HG03064 (cell line): ENCODE measurements at regions not wholly inside any gene's neighbourhood (a gene's known extent, or its start where the extent isn't known, plus 50 kb on each side); places are given as distances from the start of the nearest gene placed in this dataset.
"Not testable (repeated sequence)": the region's sequence is repeated elsewhere in the genome, so short reads cannot be mapped to it uniquely, and the experiment has no call there.

Experiments used
- ATAC-seq: cut with Tn5 transposase; IDR thresholded peaks from one replicate; pipeline ENCODE4 v1.9.1; 2021; ENCODE audit warnings: low read depth; ENCODE audit not compliant: unreplicated experiment

- ATAC-seq, result no peak
These were observed 206.8 kb upstream of the TPRG1 start for GRCh38 chr3:188964957-188965356.

DNA sequence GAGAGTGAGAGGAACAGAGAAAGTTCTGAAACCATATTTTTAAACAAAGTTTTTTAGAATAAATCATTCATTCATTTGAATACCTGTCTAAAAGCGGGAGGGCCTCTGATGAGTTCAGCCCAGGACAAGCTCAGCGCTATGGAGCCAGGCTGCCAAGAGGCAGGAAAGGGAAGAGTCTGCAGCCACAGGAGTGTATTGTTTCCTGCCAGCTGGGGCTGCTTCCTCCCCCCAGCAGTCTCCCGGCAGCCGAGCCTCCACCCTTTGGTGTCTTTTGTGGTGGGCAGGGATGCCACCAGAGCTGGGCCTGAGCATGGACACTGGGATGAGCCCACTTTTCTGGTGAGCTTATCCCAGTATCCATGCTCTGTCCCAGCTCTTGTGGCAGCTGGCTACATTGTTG is 199.5 kb upstream of the TPRG1 start:
- no peak for ATAC-seq

DNA sequence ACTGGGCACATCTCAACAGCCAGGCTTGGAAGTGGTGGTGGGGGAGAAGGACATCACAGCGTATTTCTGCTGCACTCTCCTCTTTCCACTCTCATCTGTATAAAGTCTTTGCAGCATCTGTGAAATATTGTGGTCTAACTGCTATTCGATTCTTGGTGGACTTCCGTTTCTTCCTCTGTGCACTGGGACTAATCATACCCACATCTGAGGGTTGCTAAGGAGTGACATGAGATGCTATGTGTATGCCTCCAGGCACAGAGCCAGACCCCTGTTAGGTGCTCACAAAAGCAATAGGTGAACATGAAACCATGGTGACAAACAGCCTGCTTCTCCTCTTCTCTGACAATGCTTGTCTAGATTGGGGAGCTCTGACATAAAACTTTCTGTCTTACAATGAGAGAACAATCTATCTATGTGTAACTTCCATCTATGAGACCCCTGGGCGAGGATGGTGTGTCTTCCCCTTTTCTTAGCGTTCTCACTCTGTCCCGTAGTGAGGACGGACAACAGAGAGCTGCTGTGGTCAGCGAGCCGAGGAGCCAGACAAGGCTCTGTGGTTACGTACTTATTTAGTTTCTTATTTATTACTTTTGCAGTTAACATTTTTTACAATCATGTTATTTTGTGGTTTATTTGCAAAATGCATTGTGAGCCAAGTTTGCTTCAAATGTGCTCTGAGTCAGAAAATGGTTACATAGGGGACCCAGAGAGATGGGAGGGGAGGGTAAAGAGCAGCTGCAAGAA is 196.7 kb upstream of the TPRG1 start:
- no peak for ATAC-seq

DNA sequence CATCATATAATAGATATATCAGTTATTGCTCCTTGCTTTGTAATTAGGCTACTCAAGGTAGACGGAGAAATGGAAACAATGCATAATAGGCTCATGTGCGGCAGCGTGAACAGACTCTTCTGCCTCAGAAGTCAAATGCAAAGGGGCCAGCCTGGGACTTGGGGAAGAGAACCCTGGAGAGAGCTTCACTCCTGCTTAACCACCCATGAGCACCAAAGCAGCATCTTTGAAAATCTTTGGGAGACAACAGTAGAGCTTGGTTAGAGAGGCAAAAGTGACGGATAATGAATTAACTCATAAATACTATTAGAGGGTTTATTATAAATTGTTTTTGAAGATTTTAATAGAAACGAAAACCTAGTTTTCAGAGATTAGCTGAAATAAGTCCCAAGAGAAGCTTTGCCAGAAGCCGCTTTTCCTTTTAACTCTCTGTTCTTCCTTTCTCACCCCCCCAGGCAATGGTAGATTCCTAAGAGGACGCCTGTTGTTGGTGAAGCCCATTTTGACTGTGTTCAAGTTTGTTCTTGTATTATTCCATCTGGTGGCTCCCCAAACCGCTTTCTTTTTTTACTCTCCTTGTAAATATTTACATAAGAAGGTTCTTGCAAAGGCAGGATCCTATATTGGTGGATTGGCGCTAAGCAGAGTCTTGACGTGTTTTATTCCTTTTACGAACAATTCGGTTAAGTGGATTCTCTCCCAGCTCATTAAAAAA is 196.0 kb upstream of the TPRG1 start:
- ATAC-seq, result no peak

DNA sequence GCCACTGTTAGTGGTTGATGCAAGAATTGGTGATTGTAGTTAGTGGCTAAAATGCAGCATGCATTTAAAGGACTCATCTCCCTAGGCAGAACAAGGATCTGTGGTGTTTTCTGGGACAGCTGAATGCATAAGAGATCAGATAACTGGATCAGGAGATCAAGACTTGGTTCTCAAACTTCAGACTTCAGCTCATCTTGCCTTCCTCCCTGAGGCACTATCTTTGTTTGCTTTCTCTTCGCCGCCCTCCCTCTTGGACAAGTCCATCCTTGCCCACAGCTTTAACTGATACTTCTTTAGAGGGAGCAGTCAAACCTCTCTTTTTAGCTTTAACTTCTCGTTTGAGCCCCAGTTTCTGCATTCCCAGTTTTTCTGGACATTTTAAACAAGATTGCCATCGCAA is 195.4 kb upstream of the TPRG1 start:
- ATAC-seq, result no peak

- no peak for ATAC-seq
These were observed 193.2 kb upstream of the TPRG1 start for GRCh38 chr3:188978421-188979171.

DNA sequence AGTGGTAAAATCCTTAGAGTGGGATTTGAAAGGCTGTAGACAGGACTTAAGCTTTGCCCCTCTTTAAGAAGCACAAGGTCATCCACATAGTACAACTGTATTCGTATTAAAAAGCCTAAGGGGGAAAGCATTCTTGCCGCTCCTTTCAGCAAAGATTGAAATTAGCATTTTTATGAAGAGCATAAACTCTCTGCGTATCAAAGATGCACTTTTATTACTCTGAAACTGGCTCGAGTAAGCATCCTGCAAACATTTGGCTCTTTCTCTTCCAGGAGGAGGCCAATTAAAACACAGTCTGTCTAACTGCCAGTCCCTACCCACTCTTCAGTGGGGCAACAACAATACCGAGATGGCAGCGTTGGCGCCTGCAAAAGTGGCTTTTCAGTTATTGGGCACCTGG is 192.5 kb upstream of the TPRG1 start:
- no peak for ATAC-seq

GRCh38 chr3:188979669-188980310 is 192.0 kb upstream of the TPRG1 start:
- ATAC-seq, result no peak

- no peak for ATAC-seq
These were observed 178.6 kb upstream of the TPRG1 start for GRCh38 chr3:188993181-188993580.

GRCh38 chr3:189001559-189001958 is 170.2 kb upstream of the TPRG1 start:
- no peak for ATAC-seq

DNA sequence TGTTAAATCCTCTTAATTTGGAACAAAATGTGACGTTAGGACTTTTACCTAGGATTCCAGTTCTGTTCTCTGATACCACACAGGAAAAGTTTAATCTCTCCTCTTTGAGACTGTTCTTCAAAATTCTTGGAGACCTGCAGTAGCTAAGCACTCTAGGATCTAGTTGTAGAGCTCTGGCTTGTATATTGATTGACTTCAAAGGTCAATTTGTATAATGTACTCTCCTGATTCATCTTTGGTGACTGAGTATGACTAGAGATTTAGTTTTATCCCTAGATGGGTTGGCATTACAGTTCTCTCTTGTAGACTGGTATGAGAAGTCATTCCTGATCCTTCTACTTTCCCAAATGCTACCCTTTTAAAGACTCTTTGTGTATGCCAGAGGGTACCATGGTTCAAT is 168.4 kb upstream of the TPRG1 start:
- ATAC-seq, result no peak

- ATAC-seq, result no peak
These were observed 158.4 kb upstream of the TPRG1 start for GRCh38 chr3:189013224-189013888.

DNA sequence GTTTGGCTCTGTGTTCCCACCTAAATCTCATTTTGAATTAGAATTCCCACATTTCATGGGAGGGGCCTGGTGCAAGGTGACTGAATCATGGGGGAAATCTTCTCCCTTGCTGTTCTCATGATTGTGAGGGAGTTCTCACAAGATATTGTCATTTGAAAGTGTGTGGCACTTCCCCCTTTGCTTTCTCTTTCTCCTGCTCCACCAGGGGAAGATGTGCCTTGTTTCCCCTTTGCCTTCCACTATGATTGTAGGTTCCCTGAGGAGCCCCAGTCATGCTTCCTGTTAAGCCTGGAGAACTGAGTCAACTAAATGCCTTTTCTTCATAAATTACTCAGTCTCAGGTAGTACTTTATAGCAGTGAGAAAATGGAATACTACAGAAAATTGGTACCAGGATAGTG is 157.2 kb upstream of the TPRG1 start:
- ATAC-seq, result no peak

DNA sequence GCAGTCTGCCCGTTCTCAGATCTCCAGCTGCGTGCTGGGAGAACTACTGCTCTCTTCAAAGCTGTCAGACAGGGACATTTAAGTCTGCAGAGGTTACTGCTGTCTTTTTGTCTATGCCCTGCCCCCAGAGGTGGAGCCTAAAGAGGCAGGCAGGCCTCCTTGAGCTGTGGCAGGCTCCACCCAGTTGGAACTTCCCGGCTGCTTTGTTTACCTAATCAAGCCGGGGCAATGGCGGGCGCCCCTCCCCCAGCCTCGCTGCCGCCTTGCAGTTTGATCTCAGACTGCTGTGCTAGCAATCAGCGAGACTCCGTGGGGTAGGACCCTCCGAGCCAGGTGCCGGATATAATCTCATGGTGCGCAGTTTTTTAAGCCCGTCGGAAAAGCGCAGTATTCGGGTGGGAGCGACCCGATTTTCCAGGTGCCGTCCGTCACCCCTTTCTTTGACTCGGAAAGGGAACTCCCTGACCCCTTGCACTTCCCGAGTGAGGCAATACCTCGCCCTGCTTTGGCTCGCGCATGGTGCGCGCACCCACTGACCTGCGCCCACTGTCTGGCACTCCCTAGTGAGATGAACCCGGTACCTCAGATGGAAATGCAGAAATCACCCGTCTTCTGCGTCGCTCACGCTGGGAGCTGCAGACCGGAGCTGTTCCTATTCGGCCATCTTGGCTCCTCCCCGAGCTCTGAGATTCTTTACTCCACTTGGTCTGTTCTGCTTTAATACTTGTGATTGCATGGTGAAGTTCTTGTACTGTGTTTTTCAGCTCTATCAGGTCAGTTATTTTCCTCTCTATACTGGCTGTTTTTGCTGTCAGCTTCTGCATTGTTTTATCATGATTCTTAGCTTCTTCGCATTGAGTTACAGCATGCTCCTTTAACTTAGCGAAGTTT is 148.9 kb upstream of the TPRG1 start:
- not testable (repeated sequence) for ATAC-seq

DNA sequence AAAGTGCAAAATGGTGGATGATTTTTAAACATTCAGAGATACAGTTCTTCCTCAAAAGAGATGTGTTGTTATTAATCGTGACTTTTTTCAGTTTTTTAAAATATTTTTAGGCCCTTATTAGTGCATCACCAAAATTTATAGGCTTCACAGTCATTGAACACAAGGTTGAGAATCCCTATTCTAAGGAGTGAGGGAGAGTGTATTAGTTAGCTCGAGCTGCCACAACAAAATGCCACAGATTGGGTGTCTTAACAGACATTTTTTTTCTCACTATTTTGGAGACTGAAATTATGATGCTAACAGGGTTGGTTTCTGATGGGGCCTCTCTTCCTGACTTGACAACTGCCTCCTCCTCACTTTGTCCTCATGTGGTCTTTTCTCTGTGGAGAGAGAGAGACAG is 145.9 kb upstream of the TPRG1 start:
- ATAC-seq, result no peak

DNA sequence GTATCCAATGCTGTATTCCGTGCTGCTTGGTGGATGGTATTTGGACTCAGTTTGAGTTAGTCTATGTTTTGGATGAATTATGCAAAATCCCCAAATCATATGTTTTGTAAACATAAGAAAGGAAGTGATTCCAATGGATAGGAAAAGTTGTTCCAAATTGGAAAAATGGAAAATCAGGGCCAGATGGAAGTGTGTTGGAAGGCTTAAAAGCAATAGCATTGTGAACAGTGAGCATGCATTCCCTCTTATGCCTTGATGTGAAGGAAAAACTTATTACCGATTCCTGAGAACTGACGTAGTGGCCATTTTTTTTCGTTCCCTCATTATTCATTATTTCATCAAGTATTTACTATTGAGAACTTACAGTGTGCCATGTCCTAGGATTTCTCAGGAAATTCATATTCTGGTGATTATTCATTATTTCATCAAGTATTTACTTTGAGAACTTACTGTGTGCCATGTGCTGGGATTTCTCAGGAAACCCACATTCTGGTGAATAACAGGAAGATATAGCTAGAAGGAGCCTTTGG is 144.1 kb upstream of the TPRG1 start:
- ATAC-seq, result no peak

DNA sequence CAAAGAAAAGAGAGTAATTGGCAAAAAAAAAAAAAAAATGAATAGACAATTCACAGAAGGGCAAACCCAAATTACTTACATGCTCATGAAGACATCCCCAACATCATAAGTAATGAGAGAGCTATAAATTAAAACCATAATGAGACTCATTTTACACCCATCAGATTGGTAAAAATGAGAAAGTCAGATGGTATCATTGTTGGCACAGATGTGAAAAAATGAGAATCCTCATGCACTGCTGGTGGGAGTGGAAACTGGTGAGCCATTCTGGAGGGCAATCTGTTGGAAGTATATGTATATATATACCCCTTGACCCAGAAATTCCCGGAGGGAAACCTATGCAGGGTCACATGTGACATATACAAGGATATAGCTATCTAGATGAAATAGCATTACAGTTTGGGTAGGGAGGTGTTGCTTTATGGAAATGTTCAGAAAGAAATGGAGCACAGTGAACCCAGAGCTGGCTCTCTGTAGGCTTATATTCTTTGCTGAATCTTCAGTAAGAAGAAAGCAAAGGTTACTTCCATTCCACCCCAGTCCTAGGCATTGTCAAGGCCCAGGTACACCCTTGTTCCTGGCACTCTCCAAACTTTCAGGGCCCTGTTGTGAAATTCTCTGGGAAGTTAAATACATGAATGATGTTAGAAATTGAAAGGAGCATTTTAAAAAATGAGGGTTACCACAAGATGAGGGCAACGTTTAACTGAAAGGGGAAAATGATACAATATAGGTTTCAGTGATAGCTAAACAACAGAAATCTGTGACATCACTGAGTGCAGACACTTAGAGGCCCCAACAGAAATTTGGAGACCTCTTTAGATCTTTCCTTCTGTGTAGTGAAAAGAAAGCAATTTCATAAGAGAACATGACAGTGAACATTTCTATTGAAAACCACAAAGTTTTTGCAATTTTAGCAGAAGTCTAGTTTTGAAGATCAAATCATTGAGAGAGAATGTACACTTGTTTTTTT is 132.7 kb upstream of the TPRG1 start:
- ATAC-seq, result no peak

- ATAC-seq, result no peak
These were observed 131.0 kb upstream of the TPRG1 start for GRCh38 chr3:189040656-189041335.
